ENCODE measurements at regions not wholly inside any gene's neighbourhood (a gene's known extent, or its start where the extent isn't known, plus 50 kb on each side); places are given as distances from the start of the nearest gene placed in this dataset.

- TF ChIP-seq POLR2A (IDR thresholded peaks at IDR 0.05; ENCODE audit: low read depth, low read length) (no peak), POLR2AphosphoS5 (IDR thresholded peaks at IDR 0.05; ENCODE audit: low read depth, low read length) (no peak), PAX5 (IDR thresholded peaks at IDR 0.05; ENCODE audit: insufficient read depth, low read length, severe bottlenecking) (no peak)
Observed at GRCh38 chr14:83128783-83129182, 1595.1 kb upstream of the SEL1L start.

All from GM12891 (cell line).